ENCODE measurements at regions not wholly inside any gene's neighbourhood (a gene's known extent, or its start where the extent isn't known, plus 50 kb on each side); places are given as distances from the start of the nearest gene placed in this dataset.

DNA sequence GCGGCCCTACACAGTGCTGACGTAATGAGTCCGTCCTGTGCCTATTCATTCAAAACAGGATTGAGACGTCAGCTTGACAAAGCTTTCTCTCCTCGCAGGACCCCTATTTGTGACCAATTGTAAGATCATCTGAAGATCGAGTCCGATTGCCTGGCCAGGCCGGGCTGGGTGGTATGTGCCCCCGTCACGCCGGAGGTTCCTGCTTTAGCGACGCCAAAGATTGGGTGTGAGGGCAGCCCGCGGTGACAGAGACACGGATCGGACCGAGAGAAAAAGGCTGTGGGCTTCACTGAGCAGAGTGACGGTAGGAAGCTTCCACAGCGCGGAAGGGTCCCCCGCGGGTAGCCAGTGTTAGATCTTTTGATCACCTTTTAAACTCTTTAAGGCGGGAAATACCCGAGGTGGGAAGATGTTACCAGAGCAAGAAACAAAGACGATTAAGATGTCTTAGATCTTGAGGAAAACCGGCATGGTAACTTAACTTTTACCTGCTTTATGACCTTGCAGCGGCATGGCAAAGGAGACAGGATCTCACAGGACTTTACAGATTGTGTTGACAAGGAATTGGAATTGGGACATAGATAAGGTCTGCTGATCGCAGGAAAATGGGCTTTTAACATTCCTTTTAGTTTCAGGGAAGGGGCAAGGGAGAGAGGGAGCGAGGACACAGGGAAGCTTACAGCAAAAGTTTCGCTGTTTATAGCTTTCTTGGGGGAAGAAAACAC, 220.0 kb downstream of the METTL4 start:
- Histone ChIP-seq H3K4me3 (ENCODE audit: low read depth, low read length) (no peak overlapping the region), H3K9me3 (no peaks in the 10 kb centered on the region), H3K27me3 (replicated peaks; ENCODE audit: control insufficient read depth, insufficient read depth, low read length) (no peaks in the 10 kb centered on the region), H3K36me3 (ENCODE audit: control insufficient read depth, insufficient read depth, low read length) (no peaks in the 10 kb centered on the region), H3K4me1 (no peaks in the 10 kb centered on the region)
- ChIA-PET CTCF (no interaction called here), POLR2A (no interaction called here)
- TF ChIP-seq, protein P1, sequence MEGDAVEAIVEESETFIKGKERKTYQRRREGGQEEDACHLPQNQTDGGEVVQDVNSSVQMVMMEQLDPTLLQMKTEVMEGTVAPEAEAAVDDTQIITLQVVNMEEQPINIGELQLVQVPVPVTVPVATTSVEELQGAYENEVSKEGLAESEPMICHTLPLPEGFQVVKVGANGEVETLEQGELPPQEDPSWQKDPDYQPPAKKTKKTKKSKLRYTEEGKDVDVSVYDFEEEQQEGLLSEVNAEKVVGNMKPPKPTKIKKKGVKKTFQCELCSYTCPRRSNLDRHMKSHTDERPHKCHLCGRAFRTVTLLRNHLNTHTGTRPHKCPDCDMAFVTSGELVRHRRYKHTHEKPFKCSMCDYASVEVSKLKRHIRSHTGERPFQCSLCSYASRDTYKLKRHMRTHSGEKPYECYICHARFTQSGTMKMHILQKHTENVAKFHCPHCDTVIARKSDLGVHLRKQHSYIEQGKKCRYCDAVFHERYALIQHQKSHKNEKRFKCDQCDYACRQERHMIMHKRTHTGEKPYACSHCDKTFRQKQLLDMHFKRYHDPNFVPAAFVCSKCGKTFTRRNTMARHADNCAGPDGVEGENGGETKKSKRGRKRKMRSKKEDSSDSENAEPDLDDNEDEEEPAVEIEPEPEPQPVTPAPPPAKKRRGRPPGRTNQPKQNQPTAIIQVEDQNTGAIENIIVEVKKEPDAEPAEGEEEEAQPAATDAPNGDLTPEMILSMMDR (IDR thresholded peaks at IDR 0.05; ENCODE audit: insufficient read depth in 1 of 2, low read depth in 1 of 2, low read length in 1 of 2, severe bottlenecking in 1 of 2, unreplicated experiment in 1 of 2): no peak
- Mint-ChIP-seq H3K27ac (ENCODE audit: unreplicated experiment) (no peak overlapping the region), H3K4me1 (ENCODE audit: low read depth, unreplicated experiment) (no peaks in the 10 kb centered on the region), H3K36me3 (ENCODE audit: insufficient read depth, unreplicated experiment) (no peaks in the 10 kb centered on the region), H3K27me3 (ENCODE audit: insufficient read depth, unreplicated experiment) (peaks cover 3% of the 10 kb centered on the region), H3K9me3 (ENCODE audit: unreplicated experiment) (no peaks in the 10 kb centered on the region), H3K4me3 (ENCODE audit: unreplicated experiment) (peak overlapping the region; percentile 22)
- no TSS peak for BruUV-seq (replicated peaks)
- intact Hi-C loops (cut with micrococcal nuclease; ENCODE audit: unreplicated experiment): no loop called here
- DNase-seq: no peak

DNA sequence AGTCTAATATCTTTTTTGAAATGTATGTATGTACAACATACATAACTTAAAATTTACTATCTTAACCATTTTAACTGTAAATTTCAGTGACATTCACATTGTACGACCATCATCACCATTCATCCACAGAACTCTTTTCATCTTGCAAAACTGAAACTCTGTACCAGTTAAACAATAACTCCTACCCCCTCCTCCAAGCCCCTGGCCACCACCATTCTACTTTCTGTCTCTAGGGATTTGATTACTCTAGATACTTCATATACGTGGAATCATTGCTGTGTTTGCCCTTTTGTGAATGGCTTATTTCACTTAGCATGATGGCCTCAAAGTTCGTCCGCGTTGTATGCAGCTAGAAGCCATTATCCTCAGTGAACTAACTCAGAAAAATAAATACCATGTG, 217.0 kb downstream of the METTL4 start:
- Mint-ChIP-seq H3K4me1 (ENCODE audit: low read depth, unreplicated experiment) (no peaks in the 10 kb centered on the region), H3K27me3 (ENCODE audit: insufficient read depth, unreplicated experiment) (peaks cover 3% of the 10 kb centered on the region), H3K4me3 (ENCODE audit: unreplicated experiment) (no peak overlapping the region), H3K9me3 (ENCODE audit: unreplicated experiment) (no peaks in the 10 kb centered on the region), H3K27ac (ENCODE audit: unreplicated experiment) (no peak overlapping the region), H3K36me3 (ENCODE audit: insufficient read depth, unreplicated experiment) (no peaks in the 10 kb centered on the region)
- H3K36me3 ChIP-seq (ENCODE audit: control insufficient read depth, insufficient read depth, low read length): no peaks in the 10 kb centered on the region
- H3K9me3 ChIP-seq: no peaks in the 10 kb centered on the region
- intact Hi-C loops (cut with micrococcal nuclease; ENCODE audit: unreplicated experiment): no loop called here
- DNase-seq: no peak
- ChIA-PET CTCF (no interaction called here), POLR2A (no interaction called here)
- H3K27me3 ChIP-seq (replicated peaks; ENCODE audit: control insufficient read depth, insufficient read depth, low read length): no peaks in the 10 kb centered on the region
- H3K4me1 ChIP-seq: no peaks in the 10 kb centered on the region
- no TSS peak for BruUV-seq (replicated peaks)
- TF ChIP-seq, protein P1 (IDR thresholded peaks at IDR 0.05; ENCODE audit: insufficient read depth in 1 of 2, low read depth in 1 of 2, low read length in 1 of 2, severe bottlenecking in 1 of 2, unreplicated experiment in 1 of 2): no peak
- no peak overlapping the region for H3K4me3 ChIP-seq (ENCODE audit: low read depth, low read length)

DNA sequence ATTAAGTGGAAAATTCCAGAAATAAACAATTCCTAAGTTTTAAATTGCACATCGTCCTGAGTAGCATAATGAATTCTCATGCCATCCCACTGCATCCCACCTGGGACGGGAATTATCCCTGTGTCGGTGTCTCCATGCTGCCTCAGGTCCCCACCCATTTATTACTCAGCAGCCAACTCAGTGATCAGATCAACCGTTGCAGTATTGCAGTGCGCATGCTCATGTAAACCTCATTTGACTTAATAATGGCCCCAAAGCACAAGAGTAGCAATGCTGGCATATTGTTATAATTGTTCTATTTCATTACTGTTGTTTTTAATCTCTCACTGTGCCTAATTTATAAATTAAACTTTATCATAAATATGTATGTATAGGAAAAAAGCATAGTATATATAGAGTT, 214.4 kb downstream of the METTL4 start:
- Mint-ChIP-seq H3K27me3 (ENCODE audit: insufficient read depth, unreplicated experiment) (peaks cover 3% of the 10 kb centered on the region), H3K9me3 (ENCODE audit: unreplicated experiment) (no peaks in the 10 kb centered on the region), H3K36me3 (ENCODE audit: insufficient read depth, unreplicated experiment) (no peaks in the 10 kb centered on the region), H3K4me3 (ENCODE audit: unreplicated experiment) (no peak overlapping the region), H3K27ac (ENCODE audit: unreplicated experiment) (no peak overlapping the region), H3K4me1 (ENCODE audit: low read depth, unreplicated experiment) (no peaks in the 10 kb centered on the region)
- no peak for DNase-seq
- POLR2A ChIA-PET: no interaction called here
- Histone ChIP-seq H3K4me1 (no peaks in the 10 kb centered on the region), H3K4me3 (ENCODE audit: low read depth, low read length) (no peak overlapping the region), H3K36me3 (ENCODE audit: control insufficient read depth, insufficient read depth, low read length) (no peaks in the 10 kb centered on the region), H3K27me3 (replicated peaks; ENCODE audit: control insufficient read depth, insufficient read depth, low read length) (no peaks in the 10 kb centered on the region), H3K9me3 (no peaks in the 10 kb centered on the region)
- no TSS peak for BruUV-seq (replicated peaks)
- TF ChIP-seq, protein P1 (IDR thresholded peaks at IDR 0.05; ENCODE audit: insufficient read depth in 1 of 2, low read depth in 1 of 2, low read length in 1 of 2, severe bottlenecking in 1 of 2, unreplicated experiment in 1 of 2): no peak
- intact Hi-C loops (cut with micrococcal nuclease; ENCODE audit: unreplicated experiment): no loop called here
- CTCF ChIA-PET: no interaction called here

Measured in Caco-2 (cell line).